ENCODE measurements at regions not wholly inside any gene's neighbourhood (a gene's known extent, or its start where the extent isn't known, plus 50 kb on each side); places are given as distances from the start of the nearest gene placed in this dataset.

DNA sequence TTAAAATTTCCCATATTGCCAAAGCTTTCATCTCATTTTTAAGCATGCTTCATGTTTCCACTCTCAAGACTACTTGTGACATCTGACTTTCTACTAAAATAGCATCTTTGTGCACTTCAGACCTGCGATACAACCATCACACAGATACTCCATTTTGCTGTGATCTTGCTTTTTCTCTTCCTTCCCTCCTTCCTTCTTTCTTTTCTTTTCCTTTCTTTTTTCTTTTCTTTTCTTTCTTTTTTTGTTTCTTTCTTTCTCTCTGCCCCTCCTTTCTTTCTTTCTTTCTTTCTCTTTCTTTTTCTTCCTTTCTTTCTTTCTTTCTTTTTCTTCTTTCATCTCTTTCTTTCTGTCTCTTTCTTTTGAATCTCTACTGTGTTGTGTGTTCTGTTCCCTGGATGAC is 194.0 kb upstream of the KCND2 start:
- TF ChIP-seq, protein P1, sequence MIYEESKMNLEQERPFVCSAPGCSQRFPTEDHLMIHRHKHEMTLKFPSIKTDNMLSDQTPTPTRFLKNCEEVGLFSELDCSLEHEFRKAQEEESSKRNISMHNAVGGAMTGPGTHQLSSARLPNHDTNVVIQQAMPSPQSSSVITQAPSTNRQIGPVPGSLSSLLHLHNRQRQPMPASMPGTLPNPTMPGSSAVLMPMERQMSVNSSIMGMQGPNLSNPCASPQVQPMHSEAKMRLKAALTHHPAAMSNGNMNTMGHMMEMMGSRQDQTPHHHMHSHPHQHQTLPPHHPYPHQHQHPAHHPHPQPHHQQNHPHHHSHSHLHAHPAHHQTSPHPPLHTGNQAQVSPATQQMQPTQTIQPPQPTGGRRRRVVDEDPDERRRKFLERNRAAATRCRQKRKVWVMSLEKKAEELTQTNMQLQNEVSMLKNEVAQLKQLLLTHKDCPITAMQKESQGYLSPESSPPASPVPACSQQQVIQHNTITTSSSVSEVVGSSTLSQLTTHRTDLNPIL (CRISPR knock-in tag; IDR thresholded peaks at IDR 0.05; ENCODE audit: low read depth): no peak
- TF ChIP-seq RARB (CRISPR knock-in tag; IDR thresholded peaks at IDR 0.05) (no peak), OSR1 (CRISPR knock-in tag; IDR thresholded peaks at IDR 0.05) (no peak), SNAI2 (CRISPR knock-in tag; IDR thresholded peaks at IDR 0.05) (no peak), ZFP30 (CRISPR knock-in tag; IDR thresholded peaks at IDR 0.05) (no peak), TCF4 (CRISPR knock-in tag; IDR thresholded peaks at IDR 0.05; ENCODE audit: borderline replicate concordance) (no peak), ARNTL (CRISPR knock-in tag; IDR thresholded peaks at IDR 0.05; ENCODE audit: borderline replicate concordance, low read depth) (no peak), TOX (CRISPR knock-in tag; IDR thresholded peaks at IDR 0.05; ENCODE audit: borderline replicate concordance) (no peak), ZFP3 (CRISPR knock-in tag; IDR thresholded peaks at IDR 0.05) (no peak), ZC3H10 (CRISPR knock-in tag; IDR thresholded peaks at IDR 0.05) (no peak)
- TF ChIP-seq, protein P2, sequence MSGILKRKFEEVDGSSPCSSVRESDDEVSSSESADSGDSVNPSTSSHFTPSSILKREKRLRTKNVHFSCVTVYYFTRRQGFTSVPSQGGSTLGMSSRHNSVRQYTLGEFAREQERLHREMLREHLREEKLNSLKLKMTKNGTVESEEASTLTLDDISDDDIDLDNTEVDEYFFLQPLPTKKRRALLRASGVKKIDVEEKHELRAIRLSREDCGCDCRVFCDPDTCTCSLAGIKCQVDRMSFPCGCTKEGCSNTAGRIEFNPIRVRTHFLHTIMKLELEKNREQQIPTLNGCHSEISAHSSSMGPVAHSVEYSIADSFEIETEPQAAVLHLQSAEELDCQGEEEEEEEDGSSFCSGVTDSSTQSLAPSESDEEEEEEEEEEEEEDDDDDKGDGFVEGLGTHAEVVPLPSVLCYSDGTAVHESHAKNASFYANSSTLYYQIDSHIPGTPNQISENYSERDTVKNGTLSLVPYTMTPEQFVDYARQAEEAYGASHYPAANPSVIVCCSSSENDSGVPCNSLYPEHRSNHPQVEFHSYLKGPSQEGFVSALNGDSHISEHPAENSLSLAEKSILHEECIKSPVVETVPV (CRISPR knock-in tag; IDR thresholded peaks at IDR 0.05): no peak
- TF ChIP-seq, protein P3, sequence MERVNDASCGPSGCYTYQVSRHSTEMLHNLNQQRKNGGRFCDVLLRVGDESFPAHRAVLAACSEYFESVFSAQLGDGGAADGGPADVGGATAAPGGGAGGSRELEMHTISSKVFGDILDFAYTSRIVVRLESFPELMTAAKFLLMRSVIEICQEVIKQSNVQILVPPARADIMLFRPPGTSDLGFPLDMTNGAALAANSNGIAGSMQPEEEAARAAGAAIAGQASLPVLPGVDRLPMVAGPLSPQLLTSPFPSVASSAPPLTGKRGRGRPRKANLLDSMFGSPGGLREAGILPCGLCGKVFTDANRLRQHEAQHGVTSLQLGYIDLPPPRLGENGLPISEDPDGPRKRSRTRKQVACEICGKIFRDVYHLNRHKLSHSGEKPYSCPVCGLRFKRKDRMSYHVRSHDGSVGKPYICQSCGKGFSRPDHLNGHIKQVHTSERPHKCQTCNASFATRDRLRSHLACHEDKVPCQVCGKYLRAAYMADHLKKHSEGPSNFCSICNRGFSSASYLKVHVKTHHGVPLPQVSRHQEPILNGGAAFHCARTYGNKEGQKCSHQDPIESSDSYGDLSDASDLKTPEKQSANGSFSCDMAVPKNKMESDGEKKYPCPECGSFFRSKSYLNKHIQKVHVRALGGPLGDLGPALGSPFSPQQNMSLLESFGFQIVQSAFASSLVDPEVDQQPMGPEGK (CRISPR knock-in tag; IDR thresholded peaks at IDR 0.05; ENCODE audit: borderline replicate concordance): no peak

Data from SK-N-SH treated with all-trans-retinoic acid at 6 μM for 48 hours (cell line).